ENCODE measurements at regions not wholly inside any gene's neighbourhood (a gene's known extent, or its start where the extent isn't known, plus 50 kb on each side); places are given as distances from the start of the nearest gene placed in this dataset.

DNA sequence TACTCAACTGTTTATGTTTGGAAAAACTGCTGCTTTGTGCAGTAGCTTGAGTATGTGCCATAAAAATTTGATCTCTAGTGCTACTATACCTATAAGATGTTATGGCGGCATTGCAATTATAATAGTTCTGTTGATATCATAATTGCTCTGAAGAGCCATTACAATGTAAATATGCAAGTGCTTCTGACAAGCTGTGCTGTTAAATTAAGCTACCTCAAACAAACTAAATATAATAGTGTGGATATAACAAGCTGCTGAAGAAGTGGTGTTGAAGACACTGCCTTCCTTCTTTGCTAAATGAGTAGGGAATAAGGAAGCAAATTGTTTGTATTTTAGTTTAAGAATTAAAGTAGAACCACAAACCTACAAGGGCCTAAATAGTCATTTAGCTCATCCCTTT, 301.0 kb upstream of the MIS18BP1 start:
- TF ChIP-seq POLR2A (IDR thresholded peaks at IDR 0.05) = no peak
- TF ChIP-seq, protein P1, sequence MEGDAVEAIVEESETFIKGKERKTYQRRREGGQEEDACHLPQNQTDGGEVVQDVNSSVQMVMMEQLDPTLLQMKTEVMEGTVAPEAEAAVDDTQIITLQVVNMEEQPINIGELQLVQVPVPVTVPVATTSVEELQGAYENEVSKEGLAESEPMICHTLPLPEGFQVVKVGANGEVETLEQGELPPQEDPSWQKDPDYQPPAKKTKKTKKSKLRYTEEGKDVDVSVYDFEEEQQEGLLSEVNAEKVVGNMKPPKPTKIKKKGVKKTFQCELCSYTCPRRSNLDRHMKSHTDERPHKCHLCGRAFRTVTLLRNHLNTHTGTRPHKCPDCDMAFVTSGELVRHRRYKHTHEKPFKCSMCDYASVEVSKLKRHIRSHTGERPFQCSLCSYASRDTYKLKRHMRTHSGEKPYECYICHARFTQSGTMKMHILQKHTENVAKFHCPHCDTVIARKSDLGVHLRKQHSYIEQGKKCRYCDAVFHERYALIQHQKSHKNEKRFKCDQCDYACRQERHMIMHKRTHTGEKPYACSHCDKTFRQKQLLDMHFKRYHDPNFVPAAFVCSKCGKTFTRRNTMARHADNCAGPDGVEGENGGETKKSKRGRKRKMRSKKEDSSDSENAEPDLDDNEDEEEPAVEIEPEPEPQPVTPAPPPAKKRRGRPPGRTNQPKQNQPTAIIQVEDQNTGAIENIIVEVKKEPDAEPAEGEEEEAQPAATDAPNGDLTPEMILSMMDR (IDR thresholded peaks at IDR 0.05) = no peak
